Smooth muscle cell (in vitro differentiated cells): ENCODE measurements at regions not wholly inside any gene's neighbourhood (a gene's known extent, or its start where the extent isn't known, plus 50 kb on each side); places are given as distances from the start of the nearest gene placed in this dataset.

ENCODE experiments used
- DNase-seq: peaks from one replicate; lab custom pipeline; 2025; ENCODE audit not compliant: unreplicated experiment; lab: John Stamatoyannopoulos, UW
- H2AFZ ChIP-seq: fragments of 200-600 bp; sonication (generic); 2 replicates; pipeline ENCODE4 v1.6.0; 2016; ENCODE audit warnings: antibody characterized with exemption, low read depth, mild to moderate bottlenecking
- H3F3A ChIP-seq: fragments of 200-600 bp; sonication (generic); 2 replicates; pipeline ENCODE4 v1.6.0; 2017; ENCODE audit warnings: antibody characterized with exemption, low read depth
- H3K27ac ChIP-seq: fragments of 200-600 bp; sonication (generic); 2 replicates; pipeline ENCODE4 v1.5.1; 2016; ENCODE audit warnings: low read depth, mild to moderate bottlenecking
- H3K27me3 ChIP-seq: fragments of 200-600 bp; sonication (generic); 2 replicates; pipeline ENCODE4 v1.6.1; 2016; ENCODE audit warnings: low read depth, mild to moderate bottlenecking
- H3K36me3 ChIP-seq: fragments of 200-600 bp; sonication (generic); 2 replicates; pipeline ENCODE4 v1.5.1; 2016; ENCODE audit warnings: low read depth
- H3K4me1 ChIP-seq: fragments of 200-600 bp; sonication (generic); 2 replicates; pipeline ENCODE4 v1.5.1; 2016; ENCODE audit warnings: low read depth
- H3K4me2 ChIP-seq: fragments of 200-600 bp; sonication (generic); 2 replicates; pipeline ENCODE4 v1.6.0; 2016; ENCODE audit warnings: mild to moderate bottlenecking
- H3K4me3 ChIP-seq: fragments of 200-600 bp; sonication (generic); 2 replicates; pipeline ENCODE4 v1.5.1; 2016; ENCODE audit warnings: mild to moderate bottlenecking
- H3K79me2 ChIP-seq: fragments of 200-600 bp; sonication (generic); 2 replicates; pipeline ENCODE4 v1.6.0; 2016; ENCODE audit warnings: low read depth, mild to moderate bottlenecking
- H3K9ac ChIP-seq: fragments of 200-600 bp; sonication (generic); 2 replicates; pipeline ENCODE4 v1.6.0; 2016; ENCODE audit warnings: low read depth
- H3K9me3 ChIP-seq: fragments of 200-600 bp; sonication (generic); replicated peaks from 2 replicates; pipeline ENCODE4 v1.5.1; 2016; ENCODE audit warnings: low read depth
- H4K20me1 ChIP-seq: fragments of 200-600 bp; sonication (generic); 2 replicates; pipeline ENCODE4 v1.6.0; 2016; ENCODE audit warnings: low read depth
- CTCF ChIP-seq: fragments of 200-600 bp; sonication (generic); IDR thresholded peaks from 2 replicates; pipeline ENCODE4 v1.5.1; 2017; ENCODE audit warnings: borderline replicate concordance, mild to moderate bottlenecking, antibody characterized with exemption; ENCODE audit not compliant: insufficient read depth, poor library complexity, severe bottlenecking
- WGBS: methylation state at CpG from one replicate; pipeline ENCODE4 v1.1.7; 2016; ENCODE audit warnings: low lambda C conversion rate; 5-methylcytosine and 5-hydroxymethylcytosine counted together

- WGBS = 88% methylated on average over 3 of the region's 3 CpGs
- Histone ChIP-seq H3K36me3 (no peaks in the 10 kb centered on the region), H3K4me2 (no peak overlapping the region), H3K4me1 (no peaks in the 10 kb centered on the region), H3K27me3 (no peaks in the 10 kb centered on the region), H3K9ac (no peak overlapping the region), H3K27ac (no peak overlapping the region), H4K20me1 (no peaks in the 10 kb centered on the region), H3K9me3 (no peaks in the 10 kb centered on the region), H3K4me3 (no peak overlapping the region), H3K79me2 (no peaks in the 10 kb centered on the region), H2AFZ (no peak overlapping the region), H3F3A (no peaks in the 10 kb centered on the region)
- TF ChIP-seq CTCF = no peak
- no peak for DNase-seq
Measured at GRCh38 chr12:98232753-98233390, 282.5 kb upstream of the TMPO start.

DNA sequence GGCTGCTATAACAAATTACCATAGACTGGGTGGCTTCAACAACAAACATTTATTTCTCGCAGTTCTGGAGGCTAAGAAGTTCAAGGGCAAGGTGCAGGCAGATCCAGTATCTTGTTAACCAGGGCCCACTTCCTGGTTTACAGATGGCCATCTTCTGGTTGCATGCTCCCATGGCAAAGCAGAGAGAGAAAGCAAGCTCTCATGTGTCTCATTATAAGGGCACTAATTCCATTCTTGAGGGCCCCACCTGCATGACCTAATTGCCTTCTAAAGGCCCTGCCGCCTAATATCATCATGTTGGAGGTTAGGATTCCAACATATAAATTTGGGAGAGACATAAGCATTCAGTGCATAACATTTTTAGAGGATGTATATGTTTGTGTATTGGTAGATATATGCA is 280.1 kb upstream of the TMPO start:
- no peaks in the 10 kb centered on the region for H3F3A ChIP-seq
- no peak overlapping the region for H2AFZ ChIP-seq
- H3K27me3 ChIP-seq = no peaks in the 10 kb centered on the region
- no peak for DNase-seq
- no peak overlapping the region for H3K4me2 ChIP-seq
- H3K27ac ChIP-seq = no peak overlapping the region
- TF ChIP-seq CTCF = no peak
- WGBS = 90% methylated on average over 2 of the region's 2 CpGs
- H3K9me3 ChIP-seq = no peaks in the 10 kb centered on the region
- no peaks in the 10 kb centered on the region for H3K79me2 ChIP-seq
- no peaks in the 10 kb centered on the region for H3K36me3 ChIP-seq
- no peak overlapping the region for H3K4me3 ChIP-seq
- no peaks in the 10 kb centered on the region for H3K4me1 ChIP-seq
- no peaks in the 10 kb centered on the region for H4K20me1 ChIP-seq
- no peak overlapping the region for H3K9ac ChIP-seq

DNA sequence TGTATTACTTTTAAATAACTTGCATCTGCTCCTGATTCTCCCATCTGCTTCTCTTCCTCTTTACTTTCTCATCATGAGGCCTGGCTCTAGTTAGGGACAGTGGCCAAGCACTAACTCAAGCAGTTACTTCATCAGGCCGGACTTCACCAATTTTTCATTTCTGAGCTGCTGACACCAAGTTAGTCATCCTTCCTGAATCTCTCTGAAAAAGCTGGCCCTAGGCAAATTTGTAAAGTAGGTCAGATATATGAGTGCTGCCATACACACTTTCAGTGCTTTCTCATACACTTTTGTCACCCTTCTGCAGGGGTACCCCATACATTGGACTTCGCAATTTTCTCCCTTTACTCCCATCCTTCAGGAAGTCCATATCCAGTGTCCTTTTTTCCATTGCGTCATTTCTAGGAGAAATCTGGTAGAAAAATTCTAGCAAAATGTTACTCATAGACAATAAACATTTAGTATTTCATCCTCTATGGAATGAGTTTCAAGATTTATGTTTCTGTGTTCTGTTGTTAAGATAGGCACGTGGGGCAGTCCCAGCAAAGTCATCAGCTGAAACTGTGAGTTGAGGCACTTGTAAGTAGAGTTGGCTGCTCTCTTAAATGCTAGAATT is 276.8 kb upstream of the TMPO start:
- WGBS = 51% methylated on average over 4 of the region's 4 CpGs
- Histone ChIP-seq H4K20me1 (no peaks in the 10 kb centered on the region), H3K79me2 (no peaks in the 10 kb centered on the region), H2AFZ (no peak overlapping the region), H3K9me3 (no peaks in the 10 kb centered on the region), H3K27me3 (no peaks in the 10 kb centered on the region), H3K4me2 (no peak overlapping the region), H3F3A (no peaks in the 10 kb centered on the region), H3K9ac (no peak overlapping the region), H3K36me3 (no peaks in the 10 kb centered on the region), H3K4me3 (no peak overlapping the region), H3K27ac (no peak overlapping the region), H3K4me1 (no peaks in the 10 kb centered on the region)
- no peak for DNase-seq
- no peak for TF ChIP-seq CTCF

DNA sequence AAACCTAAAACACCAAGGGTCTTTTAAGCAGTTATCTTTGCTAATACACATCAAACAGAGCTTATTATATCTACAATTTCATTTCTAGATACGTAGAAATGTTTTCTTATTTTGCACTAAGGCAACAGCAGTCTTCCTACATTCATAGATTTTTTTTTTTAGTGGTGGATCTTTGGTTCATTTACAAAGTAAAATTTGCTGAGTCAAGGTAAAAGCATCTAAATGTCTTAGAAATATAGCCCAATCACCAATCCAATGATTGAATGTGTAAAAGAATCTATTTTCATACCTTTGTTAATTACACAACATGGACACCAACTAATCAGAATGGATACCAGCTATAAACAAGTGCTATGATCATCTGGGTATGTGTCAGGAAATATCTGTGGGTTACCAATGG is 272.2 kb upstream of the TMPO start:
- 89% methylated on average over 1 of the region's 1 CpG for WGBS
- no peaks in the 10 kb centered on the region for H3K79me2 ChIP-seq
- no peaks in the 10 kb centered on the region for H3K27me3 ChIP-seq
- H2AFZ ChIP-seq = no peak overlapping the region
- H3F3A ChIP-seq = no peaks in the 10 kb centered on the region
- no peak for DNase-seq
- H4K20me1 ChIP-seq = no peaks in the 10 kb centered on the region
- H3K9me3 ChIP-seq = no peaks in the 10 kb centered on the region
- no peak for TF ChIP-seq CTCF
- H3K27ac ChIP-seq = no peak overlapping the region
- H3K4me2 ChIP-seq = no peak overlapping the region
- H3K9ac ChIP-seq = no peak overlapping the region
- no peak overlapping the region for H3K4me3 ChIP-seq
- H3K4me1 ChIP-seq = no peaks in the 10 kb centered on the region
- no peaks in the 10 kb centered on the region for H3K36me3 ChIP-seq
